HG03139 (cell line): ENCODE measurements at regions not wholly inside any gene's neighbourhood (a gene's known extent, or its start where the extent isn't known, plus 50 kb on each side); places are given as distances from the start of the nearest gene placed in this dataset.
"Not testable (repeated sequence)": the region's sequence is repeated elsewhere in the genome, so short reads cannot be mapped to it uniquely, and the experiment has no call there.

Source experiments
- ATAC-seq: cut with Tn5 transposase; IDR thresholded peaks from one replicate; pipeline ENCODE4 v1.9.1; 2021; ENCODE audit not compliant: unreplicated experiment

DNA sequence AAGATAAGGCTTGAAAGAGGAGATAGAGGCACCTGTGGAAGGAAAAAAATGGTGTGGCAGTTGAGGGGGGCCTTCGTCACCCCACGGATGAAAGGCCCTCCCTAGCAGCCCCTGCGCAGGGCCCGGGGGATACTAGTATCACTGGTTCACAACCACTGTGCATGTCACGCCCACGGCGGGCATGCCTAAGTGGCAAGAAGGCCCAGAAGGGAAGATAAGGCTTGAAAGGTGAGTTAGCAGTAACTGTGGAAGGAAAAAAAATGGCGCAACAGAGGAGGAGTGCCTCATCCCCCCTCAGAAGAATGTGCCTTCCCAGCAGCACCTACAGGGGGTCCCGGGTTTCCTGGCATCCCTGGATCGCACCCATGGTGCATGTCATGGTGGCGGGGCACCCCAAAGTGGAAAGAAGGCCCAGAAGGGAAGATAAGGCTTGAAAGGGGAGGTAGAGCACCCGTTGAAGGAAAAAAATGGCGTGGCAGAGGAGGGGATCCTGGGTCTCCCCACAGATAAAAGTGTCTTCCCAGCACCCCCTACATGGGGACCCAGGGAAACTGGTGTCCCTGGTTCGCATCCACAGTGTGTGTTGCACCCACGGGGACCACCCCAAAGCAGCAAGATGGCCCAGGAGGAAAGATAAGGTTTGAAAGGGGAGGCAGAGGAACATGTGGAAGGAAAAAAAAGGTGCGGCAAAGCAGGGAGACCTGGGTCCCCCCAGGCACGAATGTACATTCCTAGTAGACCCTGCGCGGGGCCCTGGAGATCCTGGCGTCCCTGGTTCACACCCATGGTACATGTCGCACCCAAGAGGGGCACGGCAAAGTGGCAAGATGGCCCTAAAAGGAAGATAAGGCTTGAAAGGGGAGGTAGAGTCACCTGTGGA, 279.2 kb downstream of the ALG10 start:
- ATAC-seq, result no peak

DNA sequence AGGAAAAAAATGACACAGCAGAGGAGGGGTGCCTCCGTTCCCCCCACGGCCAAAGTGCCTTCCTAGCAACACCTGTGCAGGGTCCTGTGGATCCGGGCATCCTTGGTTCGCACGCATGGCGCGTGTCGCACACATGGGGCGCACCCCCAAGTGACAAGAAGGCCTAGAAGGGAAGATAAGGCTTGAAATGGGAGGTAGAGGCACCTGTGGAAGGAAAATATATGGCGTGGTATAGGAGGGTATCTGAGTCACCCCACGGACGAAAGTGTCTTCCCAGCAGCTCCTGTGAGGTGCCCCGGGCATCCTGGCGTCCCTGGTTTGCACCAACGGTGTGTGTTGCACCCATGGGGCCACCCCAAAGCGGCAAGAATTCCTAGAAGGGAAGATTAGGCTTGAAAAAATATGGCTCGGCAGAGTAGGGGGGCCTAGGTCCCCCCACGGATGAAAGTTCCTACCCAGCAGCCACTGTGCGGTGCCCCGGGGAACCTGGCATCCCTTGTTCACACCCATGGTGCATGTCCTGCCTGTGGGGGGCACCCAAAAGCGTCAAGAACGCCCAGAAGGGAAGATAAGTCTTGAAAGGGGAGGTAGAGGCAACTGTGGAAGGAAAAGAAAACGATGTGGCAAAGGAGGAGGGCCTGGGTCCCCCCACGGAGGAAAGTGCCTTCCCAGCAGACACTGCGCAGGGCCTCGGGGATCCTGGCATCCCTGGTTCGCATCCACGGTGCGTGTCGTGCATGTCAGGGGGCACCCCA, 280.0 kb downstream of the ALG10 start:
- ATAC-seq, result no peak

GRCh38 chr12:34303091-34303870, 281.0 kb downstream of the ALG10 start:
- no peak for ATAC-seq

DNA sequence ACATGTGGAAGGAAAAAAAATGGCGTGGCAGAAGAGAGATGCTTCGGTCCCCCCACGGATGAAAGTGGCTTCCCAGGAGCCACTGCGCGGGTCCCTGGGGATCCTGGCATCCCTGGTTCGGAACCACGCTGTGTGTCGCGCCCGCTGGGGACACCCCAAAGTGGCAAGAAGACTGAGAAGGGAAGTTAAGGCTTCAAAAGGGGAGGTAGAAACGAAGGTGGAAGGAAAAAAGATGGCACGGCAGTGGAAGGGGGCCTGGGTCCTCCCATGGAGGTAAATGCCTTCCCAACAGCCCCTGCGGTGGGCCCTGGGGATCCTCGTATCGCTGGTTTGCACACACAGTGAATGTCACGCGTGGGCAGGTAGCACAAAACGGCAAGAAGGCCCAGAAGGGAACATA, 281.7 kb downstream of the ALG10 start:
- no peak for ATAC-seq

GRCh38 chr12:34304546-34304945, 282.2 kb downstream of the ALG10 start:
- no peak for ATAC-seq

- ATAC-seq, result no peak
Measured at GRCh38 chr12:34305176-34305575, 282.9 kb downstream of the ALG10 start.

DNA sequence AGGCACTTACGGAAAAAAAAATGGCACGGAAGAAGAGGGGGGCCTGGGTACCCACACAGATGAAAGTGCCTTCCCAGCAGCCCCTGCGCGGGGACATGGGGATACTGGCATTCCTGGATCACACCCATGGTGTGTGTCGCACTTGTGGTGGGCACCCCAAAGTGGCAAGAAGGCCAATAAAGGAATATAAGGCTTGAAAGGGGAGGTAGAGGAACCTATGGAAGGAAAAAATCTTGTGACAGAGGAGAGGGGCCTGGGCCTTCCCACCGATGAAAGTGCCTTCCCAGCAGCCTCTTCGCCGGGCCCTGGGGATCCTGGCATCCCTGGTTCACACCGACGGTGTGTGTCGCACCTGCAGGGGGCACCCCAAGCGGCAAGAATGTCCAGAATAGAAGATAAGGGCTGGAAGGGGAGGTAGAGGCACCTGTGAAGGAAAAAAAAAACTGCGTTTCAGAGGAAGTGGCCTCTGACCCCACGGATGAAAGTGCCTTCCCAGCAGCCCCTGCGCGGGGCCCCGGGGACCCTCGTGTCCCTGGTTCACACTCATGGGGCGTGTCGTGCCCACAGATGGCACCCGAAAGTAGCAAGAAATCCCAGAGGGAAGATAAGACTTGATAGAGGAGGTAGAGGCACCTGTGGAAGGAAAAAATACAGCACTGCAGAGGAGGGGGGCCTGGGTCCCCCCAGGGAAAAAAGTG, 284.0 kb downstream of the ALG10 start:
- no peak for ATAC-seq

- ATAC-seq, result not testable (repeated sequence)
Measured at GRCh38 chr12:34309806-34310804, 287.8 kb downstream of the ALG10 start.

DNA sequence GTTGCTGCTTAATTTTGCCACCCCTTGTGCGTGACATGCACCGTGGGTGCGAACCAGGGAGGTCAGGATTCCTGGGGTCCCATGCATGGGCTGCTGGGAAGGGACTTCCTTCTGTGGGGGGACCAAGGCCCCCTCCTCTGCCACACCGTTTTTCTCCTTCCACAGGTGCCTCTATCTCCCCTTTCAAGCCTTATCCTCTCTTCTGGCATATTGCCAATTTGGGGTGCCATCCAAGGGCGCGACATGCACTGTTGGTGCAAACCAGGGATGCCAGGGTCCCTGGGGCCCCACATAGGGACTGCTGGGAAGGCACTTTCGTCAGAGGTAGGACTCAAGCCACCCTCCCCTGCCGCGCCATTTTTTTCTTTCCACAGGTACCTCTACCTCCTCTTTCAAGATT, 289.0 kb downstream of the ALG10 start:
- no peak for ATAC-seq

DNA sequence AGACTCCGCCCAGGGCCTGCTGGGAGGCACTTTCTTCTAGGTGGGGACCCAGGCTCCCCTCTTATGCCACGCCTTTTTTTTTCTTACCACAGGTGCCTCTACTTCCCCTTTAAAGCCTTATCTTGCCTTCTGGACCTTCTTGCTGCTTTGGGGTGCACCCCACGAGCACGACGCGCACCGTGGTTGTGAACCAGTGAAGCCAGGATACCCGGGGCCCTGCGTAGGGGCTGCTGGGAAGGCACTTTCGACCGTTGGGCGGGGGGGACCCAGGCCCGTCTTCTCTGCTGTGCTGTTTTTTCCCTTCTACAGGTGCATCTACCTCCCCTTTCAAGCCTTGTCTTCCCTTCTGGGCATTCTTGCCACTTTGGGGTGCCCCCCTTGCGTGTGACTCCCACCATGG, 305.4 kb downstream of the ALG10 start:
- ATAC-seq, result no peak

DNA sequence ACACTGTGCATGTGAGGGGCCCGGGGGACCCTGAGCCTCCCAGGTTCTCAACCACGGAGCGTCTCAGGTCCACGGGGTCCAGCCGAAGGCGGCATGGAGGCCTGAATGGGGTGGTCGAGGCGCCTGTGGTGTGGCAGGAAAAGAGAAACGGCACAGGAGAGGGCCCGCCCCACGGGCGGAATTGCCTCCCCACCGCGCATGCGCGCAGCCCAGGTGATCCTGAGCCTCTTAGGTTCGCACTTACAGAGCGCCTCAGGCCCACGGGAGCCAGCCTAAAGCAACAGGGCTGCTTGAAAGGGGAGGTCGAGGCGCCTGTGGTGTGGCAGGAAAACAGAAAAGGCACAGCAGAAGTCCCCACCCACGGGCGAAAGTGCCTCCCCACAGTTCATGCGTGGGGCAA, 311.0 kb downstream of the ALG10 start:
- no peak for ATAC-seq

DNA sequence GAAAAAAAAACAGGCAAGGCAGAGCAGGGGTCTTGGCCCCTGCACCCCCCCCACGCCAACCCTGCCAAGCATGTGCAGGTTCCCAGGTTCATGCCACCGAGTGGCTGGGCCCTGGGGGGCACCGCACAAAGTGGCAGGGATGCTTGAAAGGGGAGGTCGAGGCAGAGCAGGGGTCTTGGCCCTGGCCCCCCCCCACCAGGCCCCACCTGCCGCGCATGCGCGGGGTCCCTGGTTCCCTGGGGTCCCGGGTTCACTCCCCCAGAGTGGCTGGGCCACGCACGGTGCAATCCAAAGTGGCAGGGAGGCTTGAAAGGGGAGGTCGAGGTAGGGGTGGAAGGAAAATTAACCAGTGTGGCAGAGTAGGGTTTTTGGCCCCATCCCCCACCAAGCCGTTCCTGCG, 312.2 kb downstream of the ALG10 start:
- ATAC-seq, result no peak

DNA sequence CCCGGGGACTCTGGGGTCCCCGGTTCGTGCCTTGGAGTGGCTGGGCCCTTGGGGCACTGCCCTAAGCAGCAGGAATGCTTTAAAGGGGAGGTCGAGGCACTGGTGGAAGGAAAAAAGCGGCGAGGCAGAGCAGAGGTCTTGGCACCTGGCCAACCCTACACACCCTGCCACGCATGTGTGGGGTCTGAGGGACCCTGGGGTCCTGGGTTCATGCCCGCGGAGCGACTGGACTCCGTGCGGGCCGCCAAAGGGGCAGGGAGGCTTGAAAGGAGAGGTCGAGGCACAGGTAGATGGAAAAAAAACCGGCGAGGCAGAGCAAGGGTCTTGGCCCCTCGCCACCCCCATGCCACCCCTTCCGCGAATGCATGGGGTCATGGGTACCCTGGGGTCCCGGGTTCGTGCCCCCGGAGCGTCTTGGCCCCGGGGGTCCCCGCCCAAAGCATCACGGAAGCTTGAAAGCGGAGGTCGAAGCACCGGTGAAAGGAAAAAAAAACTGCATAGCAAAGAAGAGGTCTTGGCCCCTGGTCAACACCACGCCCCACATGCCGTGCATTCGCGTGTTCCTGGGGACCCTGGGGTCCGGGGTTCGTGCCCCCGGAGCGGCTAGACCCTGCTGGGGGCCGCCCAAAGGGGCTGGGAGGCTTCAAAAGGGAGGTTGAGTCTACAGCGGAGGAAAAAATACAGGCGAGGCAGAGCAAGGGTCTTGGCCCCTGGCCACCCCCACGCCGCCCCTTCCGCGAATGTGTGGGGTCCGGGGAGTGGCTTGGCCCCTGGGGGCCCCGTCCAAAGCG, 312.9 kb downstream of the ALG10 start:
- ATAC-seq, result no peak

DNA sequence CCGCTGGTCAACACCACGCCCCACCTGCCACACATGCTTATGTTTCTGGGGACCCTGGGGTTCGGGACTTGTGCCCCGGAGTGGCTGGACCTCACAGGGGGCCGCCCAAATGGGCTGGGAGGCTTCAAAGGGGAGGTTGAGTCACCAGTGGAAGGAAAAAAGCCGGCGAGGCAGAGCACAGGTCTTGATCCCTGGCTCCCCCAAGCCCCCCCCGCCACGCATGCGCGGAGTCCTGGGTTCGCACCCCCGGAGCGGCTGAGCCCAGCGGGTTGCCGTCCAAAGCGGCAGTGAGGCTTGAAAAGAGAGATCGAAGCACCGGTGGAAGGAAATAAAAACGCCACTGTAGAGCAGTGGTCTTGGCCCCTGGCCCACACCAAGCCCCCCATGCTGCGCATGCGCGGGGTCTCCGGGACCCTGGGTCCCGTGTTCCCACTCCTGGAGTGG, 313.5 kb downstream of the ALG10 start:
- ATAC-seq, result no peak

GRCh38 chr12:34336619-34337465, 314.5 kb downstream of the ALG10 start:
- no peak for ATAC-seq

GRCh38 chr12:34338751-34339150, 316.5 kb downstream of the ALG10 start:
- no peak for ATAC-seq

GRCh38 chr12:34339922-34340321, 317.6 kb downstream of the ALG10 start:
- no peak for ATAC-seq
